Sigmoid colon (tissue), 4 donors: ENCODE measurements at regions not wholly inside any gene's neighbourhood (a gene's known extent, or its start where the extent isn't known, plus 50 kb on each side); places are given as distances from the start of the nearest gene placed in this dataset.

Experiments
- CTCF ChIP-seq, 4 experiments: fragments of 450-650 bp in 3 of 4; fragments of 200-600 bp in 1 of 4; IDR thresholded peaks; one replicate each; pipeline ENCODE4 v1.5.1; 2016 to 2019; ENCODE audit warnings: antibody characterized with exemption in 4 of 4, mild to moderate bottlenecking in 3 of 4, moderate library complexity in 2 of 4
- POLR2AphosphoS5 ChIP-seq, 4 donors: sonication (generic); formaldehyde crosslinking; IDR thresholded peaks; one replicate each; pipeline ENCODE4 v1.6.1; 2017; ENCODE audit warnings: antibody characterized with exemption in 4 of 4

- TF ChIP-seq CTCF (IDR thresholded peaks at IDR 0.05) (no peak), POLR2AphosphoS5 (IDR thresholded peaks at IDR 0.05) (no peak)
Observed at GRCh38 chr3:26011276-26011675, 221.4 kb downstream of the OXSM start.
